Astrocyte of the hippocampus (primary cell): ENCODE measurements at regions not wholly inside any gene's neighbourhood (a gene's known extent, or its start where the extent isn't known, plus 50 kb on each side); places are given as distances from the start of the nearest gene placed in this dataset.
"Not testable (repeated sequence)": the region's sequence is repeated elsewhere in the genome, so short reads cannot be mapped to it uniquely, and the experiment has no call there.

Experiments
- DNase-seq: peaks from one replicate; pipeline ENCODE4 v3.0.0; 2011; ENCODE audit warnings: low read depth, low spot score

- DNase-seq, result not testable (repeated sequence)
Measured at GRCh38 chr1:242912855-242913254, 342.2 kb downstream of the CEP170 start.

GRCh38 chr1:242900558-242900957 lies 354.5 kb downstream of the CEP170 start:
- DNase-seq, result not testable (repeated sequence)

- DNase-seq, result peak; percentile 63
Measured at GRCh38 chr1:242890192-242890741, 364.8 kb downstream of the CEP170 start.

GRCh38 chr1:242886137-242886536 lies 361.6 kb upstream of the PLD5 start:
- DNase-seq, result no peak

- DNase-seq, result not testable (repeated sequence)
Measured at GRCh38 chr1:242880022-242880421, 355.5 kb upstream of the PLD5 start.

- DNase-seq, result no peak
Measured at GRCh38 chr1:242877743-242878142, 353.2 kb upstream of the PLD5 start.

GRCh38 chr1:242877229-242877628 lies 352.7 kb upstream of the PLD5 start:
- no peak for DNase-seq

GRCh38 chr1:242876030-242876429 lies 351.5 kb upstream of the PLD5 start:
- no peak for DNase-seq

- DNase-seq, result no peak
Measured at GRCh38 chr1:242873661-242874060, 349.2 kb upstream of the PLD5 start.

- no peak for DNase-seq
Measured at GRCh38 chr1:242872521-242872920, 348.0 kb upstream of the PLD5 start.

- DNase-seq, result no peak
Measured at GRCh38 chr1:242871471-242872030, 347.1 kb upstream of the PLD5 start.

- no peak for DNase-seq
Measured at GRCh38 chr1:242870966-242871365, 346.5 kb upstream of the PLD5 start.

GRCh38 chr1:242856289-242856688 lies 331.8 kb upstream of the PLD5 start:
- no peak for DNase-seq

- no peak for DNase-seq
Measured at GRCh38 chr1:242854466-242854865, 330.0 kb upstream of the PLD5 start.

- peak; percentile 56 for DNase-seq
Measured at GRCh38 chr1:242847390-242847993, 323.0 kb upstream of the PLD5 start.

GRCh38 chr1:242842094-242842493 lies 317.6 kb upstream of the PLD5 start:
- no peak for DNase-seq

- DNase-seq, result no peak
Measured at GRCh38 chr1:242839101-242839500, 314.6 kb upstream of the PLD5 start.

- DNase-seq, result no peak
Measured at GRCh38 chr1:242836423-242836822, 311.9 kb upstream of the PLD5 start.

- peak; percentile 58 for DNase-seq
Measured at GRCh38 chr1:242828828-242829227, 304.3 kb upstream of the PLD5 start.

GRCh38 chr1:242828199-242828598 lies 303.7 kb upstream of the PLD5 start:
- DNase-seq, result no peak

- DNase-seq, result peak; percentile 19
Measured at GRCh38 chr1:242827538-242827937, 303.0 kb upstream of the PLD5 start.

- peak; percentile 21 for DNase-seq
Measured at GRCh38 chr1:242826701-242827336, 302.3 kb upstream of the PLD5 start.

GRCh38 chr1:242824435-242824834 lies 299.9 kb upstream of the PLD5 start:
- peak; percentile 79 for DNase-seq
